ENCODE measurements at regions not wholly inside any gene's neighbourhood (a gene's known extent, or its start where the extent isn't known, plus 50 kb on each side); places are given as distances from the start of the nearest gene placed in this dataset.

- no peak for TF ChIP-seq CTCF (IDR thresholded peaks at IDR 0.05)
- TF ChIP-seq POLR2A (IDR thresholded peaks at IDR 0.05) = no peak
These were observed 166.7 kb upstream of the FAT3 start for GRCh38 chr11:92057849-92058442.
